ENCODE measurements at regions not wholly inside any gene's neighbourhood (a gene's known extent, or its start where the extent isn't known, plus 50 kb on each side); places are given as distances from the start of the nearest gene placed in this dataset.

GRCh38 chr4:43351970-43352806, 459.7 kb downstream of the GRXCR1 start:
- DNase-seq = no peak

GRCh38 chr4:43352859-43353258, 460.3 kb downstream of the GRXCR1 start:
- DNase-seq = no peak

- DNase-seq = no peak
Measured at GRCh38 chr4:43353552-43353951, 461.0 kb downstream of the GRXCR1 start.

DNA sequence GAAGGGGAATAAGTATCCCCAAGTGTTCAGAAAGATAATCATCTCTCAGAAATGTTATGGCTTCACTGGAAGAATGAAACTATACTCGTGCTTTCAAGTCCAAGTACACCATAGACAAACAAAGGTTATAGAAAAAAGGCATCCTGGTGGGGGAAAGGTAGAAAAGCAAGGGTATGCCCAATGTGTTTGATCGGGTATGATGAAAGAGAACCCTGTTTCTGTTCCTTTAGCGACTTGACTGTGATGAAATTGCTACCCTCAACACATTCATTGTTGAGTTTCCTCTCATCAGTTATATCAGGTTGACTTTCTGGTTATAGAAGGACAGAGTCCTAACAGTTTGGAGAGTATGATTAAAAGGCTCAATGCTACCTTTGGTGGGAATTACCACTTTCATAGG, 464.3 kb downstream of the GRXCR1 start:
- DNase-seq = no peak

DNA sequence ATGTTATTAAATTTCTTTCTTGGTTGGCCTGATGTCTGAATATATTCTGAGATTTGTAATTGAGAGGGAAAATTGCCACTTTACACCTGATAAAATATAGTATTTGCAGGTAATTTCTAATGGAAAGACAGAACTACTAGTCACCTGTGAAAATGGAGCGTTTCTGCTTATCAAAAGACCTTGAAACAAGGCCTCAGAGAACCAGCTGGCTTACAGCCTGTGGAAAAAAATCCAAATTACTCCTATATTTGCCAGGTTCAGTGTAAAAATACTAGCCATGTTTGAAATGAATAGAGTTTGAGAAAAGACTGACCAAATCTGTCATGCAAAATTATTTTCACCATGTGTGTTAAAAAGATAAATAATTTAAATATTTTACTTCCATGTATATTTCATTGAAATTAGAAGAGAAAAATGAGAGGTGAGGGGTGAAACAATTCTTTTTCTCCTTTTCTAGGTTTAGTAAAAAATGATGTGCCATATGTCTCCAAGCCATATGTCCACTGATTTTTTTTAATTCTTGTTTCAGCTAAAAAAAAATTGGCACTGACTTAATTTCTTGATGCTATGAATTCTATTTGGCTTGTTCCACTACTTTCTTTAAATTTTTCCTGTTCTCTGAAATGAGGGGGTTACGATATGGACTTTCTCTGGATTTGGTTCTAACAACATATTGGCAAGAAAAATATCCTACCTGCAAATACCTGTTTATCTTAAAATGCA, 464.9 kb downstream of the GRXCR1 start:
- no peak for DNase-seq

DNA sequence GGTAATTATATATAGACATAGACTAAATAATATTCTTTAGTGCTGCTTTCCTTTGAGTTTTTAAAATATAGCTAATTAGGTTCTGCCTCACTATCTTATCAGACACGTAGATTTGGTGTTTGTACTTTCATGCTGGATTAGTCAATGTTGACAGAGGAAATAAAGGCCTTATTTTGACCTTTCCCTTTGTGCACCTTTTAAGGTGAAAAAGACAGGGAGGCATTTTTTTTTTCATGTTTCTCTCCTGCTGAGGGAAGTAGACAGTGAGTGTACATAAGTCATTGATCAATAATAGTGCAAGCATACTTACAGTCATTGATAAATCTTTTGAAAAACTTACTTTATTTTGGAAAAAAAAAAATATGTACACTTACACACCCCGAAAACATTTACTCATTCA, 467.8 kb downstream of the GRXCR1 start:
- DNase-seq = peak in 1 of 3 experiments; percentile 13

DNA sequence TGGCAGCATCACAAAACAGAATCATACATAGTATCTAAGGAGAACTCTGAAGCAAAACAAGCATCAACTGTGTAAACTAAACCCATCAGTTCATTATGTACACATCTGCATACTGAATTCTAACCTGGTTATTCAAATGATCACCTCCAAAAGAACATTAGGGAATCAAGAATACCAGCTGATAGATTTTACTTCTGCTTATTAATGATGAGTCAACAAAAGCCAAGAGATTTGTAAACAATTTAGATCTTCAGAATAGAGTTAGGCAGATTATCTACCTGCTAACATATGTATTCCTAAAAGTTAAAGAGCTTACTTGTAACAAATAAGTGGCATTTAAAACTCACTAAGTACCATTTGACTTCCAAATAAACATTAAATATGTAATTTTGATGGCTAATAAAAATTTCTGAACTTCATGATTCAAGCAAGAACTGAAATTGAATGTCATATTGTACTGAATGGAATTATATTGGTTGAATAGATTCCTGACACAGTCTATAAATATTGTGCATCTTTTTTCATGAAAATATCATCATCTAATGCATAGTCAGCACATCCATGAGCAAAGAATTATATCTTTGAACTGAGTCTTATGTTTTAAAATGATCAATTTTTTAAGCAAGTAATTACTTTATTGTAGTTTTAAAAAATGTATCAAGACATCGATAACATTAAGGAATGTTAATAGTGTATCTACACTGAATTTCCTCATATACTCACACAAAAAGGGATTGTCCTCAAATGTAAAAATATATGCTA, 470.5 kb downstream of the GRXCR1 start:
- DNase-seq = no peak

DNA sequence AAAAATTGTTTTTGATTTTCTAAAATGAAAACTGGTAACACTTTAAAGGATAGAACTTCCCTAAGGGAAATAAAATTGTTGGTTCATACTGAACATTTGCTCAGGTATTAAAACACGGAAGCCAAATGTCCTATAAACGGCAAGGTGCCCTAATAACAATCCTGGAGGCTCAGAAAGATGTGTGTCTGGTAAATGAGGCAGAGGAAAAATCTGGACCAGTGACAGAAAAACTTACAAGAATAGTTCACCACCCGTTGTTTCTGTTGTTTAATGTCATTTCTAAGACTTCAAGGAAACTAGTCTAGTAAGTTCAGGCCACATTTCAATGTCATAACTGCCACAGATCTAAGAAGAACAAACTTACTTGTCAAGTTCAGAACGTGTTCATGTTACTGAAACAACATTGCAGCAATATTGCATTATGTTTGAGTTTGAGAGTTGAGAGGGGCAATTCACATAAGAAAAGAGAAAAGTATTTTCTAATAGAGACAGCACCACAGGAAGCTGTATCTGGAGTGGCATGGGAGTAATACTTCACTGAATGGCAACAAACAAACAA, 476.6 kb downstream of the GRXCR1 start:
- DNase-seq = no peak

DNA sequence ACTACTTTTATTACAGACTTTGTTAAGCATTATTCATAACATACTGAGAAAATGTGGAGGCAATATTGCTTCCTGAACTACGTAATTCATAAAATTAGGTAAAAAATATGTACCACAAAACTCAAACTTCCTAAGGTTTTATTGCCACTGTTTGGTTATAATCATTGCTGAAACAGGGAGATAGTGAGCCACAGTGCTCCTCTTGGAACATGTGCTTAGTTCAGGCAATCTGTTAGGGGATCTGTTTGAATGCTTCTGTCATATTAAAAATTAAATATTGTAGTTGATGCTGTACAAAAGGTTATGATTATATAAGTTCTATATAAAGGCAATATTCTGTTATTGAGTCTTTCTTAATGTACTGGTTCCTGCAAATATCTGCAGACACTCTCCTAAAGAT, 480.7 kb downstream of the GRXCR1 start:
- no peak for DNase-seq

DNA sequence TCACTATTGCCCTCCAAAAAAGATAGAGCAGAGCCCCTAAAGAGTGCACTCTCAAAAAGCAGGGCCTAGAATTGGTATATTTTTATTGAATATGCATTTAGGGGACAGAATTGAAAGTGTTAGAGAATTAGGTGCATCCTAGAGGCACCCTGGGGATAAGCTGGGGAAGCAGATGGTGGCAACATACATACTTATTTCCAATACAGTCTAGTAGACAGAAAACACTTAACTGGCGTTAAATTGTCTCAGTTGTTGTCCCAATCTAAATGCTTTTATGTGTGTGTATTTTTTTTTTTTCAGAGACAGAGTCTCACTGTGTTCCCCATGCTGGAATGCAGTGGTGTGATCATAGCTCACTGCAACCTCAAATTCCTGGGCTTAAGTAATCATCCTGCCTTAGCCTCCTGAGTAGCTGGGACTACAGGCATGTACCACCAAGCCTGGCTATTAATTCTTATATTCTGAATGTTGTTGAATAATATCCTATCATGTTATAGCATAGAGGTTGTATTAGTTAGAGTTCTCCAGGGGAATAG, 481.8 kb downstream of the GRXCR1 start:
- no peak for DNase-seq

- no peak for DNase-seq
Measured at GRCh38 chr4:43379016-43379415, 486.5 kb downstream of the GRXCR1 start.

- DNase-seq = no peak
Measured at GRCh38 chr4:43380093-43380492, 487.6 kb downstream of the GRXCR1 start.

GRCh38 chr4:43391069-43391468, 498.6 kb downstream of the GRXCR1 start:
- no peak for DNase-seq

- no peak for DNase-seq
Measured at GRCh38 chr4:43394976-43395375, 502.5 kb downstream of the GRXCR1 start.

- no peak for DNase-seq
Measured at GRCh38 chr4:43399726-43400125, 507.2 kb downstream of the GRXCR1 start.

GRCh38 chr4:43402393-43402792, 509.9 kb downstream of the GRXCR1 start:
- DNase-seq = no peak

DNA sequence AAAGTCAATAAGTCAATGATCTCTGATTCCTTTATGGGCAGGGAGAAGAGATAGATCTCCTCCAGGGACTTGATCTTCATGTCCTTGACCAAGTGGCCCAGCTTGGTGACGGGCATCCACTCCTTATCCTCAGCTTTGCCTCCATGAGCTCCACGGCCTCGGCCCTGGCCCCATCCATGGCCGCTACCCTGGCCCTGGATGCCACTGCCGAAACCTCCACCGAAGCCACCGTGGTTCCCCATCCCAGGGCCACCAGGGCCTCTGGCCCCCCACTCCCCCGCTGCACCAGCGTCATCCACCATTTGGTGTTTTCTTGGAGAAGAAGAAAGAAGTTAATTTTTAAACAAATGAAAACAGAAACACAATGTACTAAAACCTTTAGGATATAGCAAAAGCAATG, 518.1 kb downstream of the GRXCR1 start:
- DNase-seq = no peak

- DNase-seq = no peak
Measured at GRCh38 chr4:43411226-43411625, 518.7 kb downstream of the GRXCR1 start.

DNA sequence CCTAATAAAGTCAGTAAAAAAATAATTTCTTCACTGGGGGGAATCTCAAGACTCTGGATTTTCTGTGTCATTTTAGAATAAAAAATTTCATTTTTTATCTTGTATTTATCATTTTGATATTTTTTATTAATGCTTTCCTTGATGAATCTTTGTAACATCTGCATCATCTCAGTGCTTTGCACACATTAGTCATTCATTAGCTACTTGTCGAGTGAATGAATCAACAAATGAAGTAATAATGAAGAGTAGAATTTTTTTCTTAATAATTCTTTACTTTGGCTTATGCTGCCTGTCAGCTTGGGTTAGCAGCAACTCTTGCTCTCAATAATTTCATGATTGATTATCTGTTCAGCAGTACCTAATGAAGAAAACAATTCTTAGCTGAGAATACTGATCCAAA, 530.8 kb downstream of the GRXCR1 start:
- DNase-seq = no peak

GRCh38 chr4:43425206-43425605, 532.7 kb downstream of the GRXCR1 start:
- no peak for DNase-seq

- no peak for DNase-seq
Measured at GRCh38 chr4:43435291-43435690, 542.8 kb downstream of the GRXCR1 start.

DNA sequence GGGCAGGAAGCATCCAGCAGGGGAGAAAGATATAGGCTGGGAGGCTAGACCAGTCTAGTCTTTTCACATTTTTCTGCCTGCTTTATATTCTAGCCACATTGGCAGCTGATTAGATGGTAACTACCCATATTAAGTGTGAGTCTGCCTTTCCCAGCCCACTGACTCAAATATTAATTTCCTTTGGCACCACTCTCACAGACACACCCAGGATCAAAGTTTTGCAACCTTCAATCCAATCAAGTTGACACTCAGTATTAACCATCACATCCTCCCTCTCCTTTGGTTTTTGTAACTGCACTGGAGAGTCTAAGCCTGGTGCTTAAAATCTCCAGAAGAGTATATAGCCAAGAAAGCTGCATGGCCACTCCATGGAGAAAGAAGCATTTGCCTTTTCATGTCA, 560.4 kb downstream of the GRXCR1 start:
- peak in 2 of 3 experiments; percentile 7 to 38 for DNase-seq

- no peak for DNase-seq
Measured at GRCh38 chr4:43456383-43456782, 563.9 kb downstream of the GRXCR1 start.

Data from NCI-H1417 (cell line).